ENCODE measurements at regions not wholly inside any gene's neighbourhood (a gene's known extent, or its start where the extent isn't known, plus 50 kb on each side); places are given as distances from the start of the nearest gene placed in this dataset.

GRCh38 chr9:115525111-115526058 is 407.4 kb upstream of the TNC start:
- no peaks in the 10 kb centered on the region for H3K27me3 ChIP-seq (ENCODE audit: insufficient read depth, low read length, poor library complexity)
- no peak overlapping the region for H3K27ac ChIP-seq (ENCODE audit: low read length)
- no peaks in the 10 kb centered on the region for H3K4me1 ChIP-seq (ENCODE audit: insufficient read depth, low read length)
- no peak overlapping the region for H3K9ac ChIP-seq (ENCODE audit: low read depth, low read length)
- H3K79me2 ChIP-seq (ENCODE audit: insufficient read depth, low read length) = no peaks in the 10 kb centered on the region
- H4K20me1 ChIP-seq (ENCODE audit: insufficient read depth, low read length) = no peaks in the 10 kb centered on the region
- no peak overlapping the region for H3K4me3 ChIP-seq (ENCODE audit: low read depth in 1 of 2, low read length in 2 of 2)
- H2AFZ ChIP-seq (ENCODE audit: low read depth, low read length) = no peak overlapping the region
- DNase-seq (no peak), ATAC-seq (ENCODE audit: insufficient read depth, low read depth) (no peak)
- H3K9me3 ChIP-seq (ENCODE audit: insufficient read depth, low read length, severe bottlenecking) = no peaks in the 10 kb centered on the region
- no peak for TF ChIP-seq EZH2 (IDR thresholded peaks at IDR 0.05; ENCODE audit: borderline replicate concordance, low read depth, low read length, severe bottlenecking)
- TF ChIP-seq, protein P1, sequence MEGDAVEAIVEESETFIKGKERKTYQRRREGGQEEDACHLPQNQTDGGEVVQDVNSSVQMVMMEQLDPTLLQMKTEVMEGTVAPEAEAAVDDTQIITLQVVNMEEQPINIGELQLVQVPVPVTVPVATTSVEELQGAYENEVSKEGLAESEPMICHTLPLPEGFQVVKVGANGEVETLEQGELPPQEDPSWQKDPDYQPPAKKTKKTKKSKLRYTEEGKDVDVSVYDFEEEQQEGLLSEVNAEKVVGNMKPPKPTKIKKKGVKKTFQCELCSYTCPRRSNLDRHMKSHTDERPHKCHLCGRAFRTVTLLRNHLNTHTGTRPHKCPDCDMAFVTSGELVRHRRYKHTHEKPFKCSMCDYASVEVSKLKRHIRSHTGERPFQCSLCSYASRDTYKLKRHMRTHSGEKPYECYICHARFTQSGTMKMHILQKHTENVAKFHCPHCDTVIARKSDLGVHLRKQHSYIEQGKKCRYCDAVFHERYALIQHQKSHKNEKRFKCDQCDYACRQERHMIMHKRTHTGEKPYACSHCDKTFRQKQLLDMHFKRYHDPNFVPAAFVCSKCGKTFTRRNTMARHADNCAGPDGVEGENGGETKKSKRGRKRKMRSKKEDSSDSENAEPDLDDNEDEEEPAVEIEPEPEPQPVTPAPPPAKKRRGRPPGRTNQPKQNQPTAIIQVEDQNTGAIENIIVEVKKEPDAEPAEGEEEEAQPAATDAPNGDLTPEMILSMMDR (IDR thresholded peaks at IDR 0.05; ENCODE audit: borderline replicate concordance, extremely low read depth, low read length, poor library complexity, severe bottlenecking) = no peak
- H3K4me2 ChIP-seq (ENCODE audit: insufficient read depth, low read length) = no peak overlapping the region
- H3K36me3 ChIP-seq (ENCODE audit: insufficient read depth, low read length) = no peaks in the 10 kb centered on the region

- Histone ChIP-seq H3K4me3 (ENCODE audit: low read depth in 1 of 2, low read length in 2 of 2) (no peak overlapping the region), H2AFZ (ENCODE audit: low read depth, low read length) (no peak overlapping the region), H3K79me2 (ENCODE audit: insufficient read depth, low read length) (no peaks in the 10 kb centered on the region), H3K9me3 (ENCODE audit: insufficient read depth, low read length, severe bottlenecking) (no peaks in the 10 kb centered on the region), H4K20me1 (ENCODE audit: insufficient read depth, low read length) (no peaks in the 10 kb centered on the region), H3K27me3 (ENCODE audit: insufficient read depth, low read length, poor library complexity) (no peaks in the 10 kb centered on the region), H3K9ac (ENCODE audit: low read depth, low read length) (no peak overlapping the region), H3K4me1 (ENCODE audit: insufficient read depth, low read length) (no peaks in the 10 kb centered on the region), H3K4me2 (ENCODE audit: insufficient read depth, low read length) (no peak overlapping the region), H3K36me3 (ENCODE audit: insufficient read depth, low read length) (no peaks in the 10 kb centered on the region), H3K27ac (ENCODE audit: low read length) (no peak overlapping the region)
- TF ChIP-seq EZH2 (IDR thresholded peaks at IDR 0.05; ENCODE audit: borderline replicate concordance, low read depth, low read length, severe bottlenecking) = no peak
- TF ChIP-seq, protein P1 (IDR thresholded peaks at IDR 0.05; ENCODE audit: borderline replicate concordance, extremely low read depth, low read length, poor library complexity, severe bottlenecking) = no peak
- ATAC-seq (ENCODE audit: insufficient read depth, low read depth) (no peak), DNase-seq (no peak)
Observed at GRCh38 chr9:115531410-115532125, 413.6 kb upstream of the TNC start.

- TF ChIP-seq EZH2 (IDR thresholded peaks at IDR 0.05; ENCODE audit: borderline replicate concordance, low read depth, low read length, severe bottlenecking) = no peak
- TF ChIP-seq, protein P1 (IDR thresholded peaks at IDR 0.05; ENCODE audit: borderline replicate concordance, extremely low read depth, low read length, poor library complexity, severe bottlenecking) = no peak
- Histone ChIP-seq H3K4me1 (ENCODE audit: insufficient read depth, low read length) (no peaks in the 10 kb centered on the region), H3K9ac (ENCODE audit: low read depth, low read length) (no peak overlapping the region), H3K9me3 (ENCODE audit: insufficient read depth, low read length, severe bottlenecking) (no peaks in the 10 kb centered on the region), H4K20me1 (ENCODE audit: insufficient read depth, low read length) (no peaks in the 10 kb centered on the region), H3K4me3 (ENCODE audit: low read depth in 1 of 2, low read length in 2 of 2) (no peak overlapping the region), H3K27me3 (ENCODE audit: insufficient read depth, low read length, poor library complexity) (no peaks in the 10 kb centered on the region), H3K27ac (ENCODE audit: low read length) (no peak overlapping the region), H3K79me2 (ENCODE audit: insufficient read depth, low read length) (no peaks in the 10 kb centered on the region), H3K4me2 (ENCODE audit: insufficient read depth, low read length) (no peak overlapping the region), H3K36me3 (ENCODE audit: insufficient read depth, low read length) (no peaks in the 10 kb centered on the region), H2AFZ (ENCODE audit: low read depth, low read length) (no peak overlapping the region)
- ATAC-seq (ENCODE audit: insufficient read depth, low read depth) = no peak
- no peak for DNase-seq
Observed at GRCh38 chr9:115533511-115533910, 415.6 kb upstream of the TNC start.

All from DND-41 (cell line).